AG04449 (cell line): ENCODE measurements at regions not wholly inside any gene's neighbourhood (a gene's known extent, or its start where the extent isn't known, plus 50 kb on each side); places are given as distances from the start of the nearest gene placed in this dataset.

Experiments
- CTCF ChIA-PET: fragments of 350-600 bp; formaldehyde crosslinking; extraction: SDS; loops from one replicate; lab custom pipeline; 2021; ENCODE audit warnings: antibody characterized with exemption; lab: Yijun Ruan, JAX
- POLR2A ChIA-PET: fragments of 400-600, 350-600 bp; formaldehyde crosslinking; extraction: SDS; loops from one replicate; lab custom pipeline; 2020; ENCODE audit warnings: antibody characterized with exemption, inconsistent platforms; lab: Yijun Ruan, JAX
- DNase-seq: peaks from one replicate; pipeline ENCODE4 v3.0.0-alpha.2; 2010; ENCODE audit warnings: low read depth, low spot score
- H3K4me3 ChIP-seq: 2 replicates; pipeline ENCODE4 v1.5.1; 2011; ENCODE audit warnings: low read depth, mild to moderate bottlenecking, control low read depth, low read length
- TF ChIP-seq, protein P1 (sequence below): IDR thresholded peaks from one replicate; pipeline ENCODE4 v1.5.1; 2011; ENCODE audit warnings: mild to moderate bottlenecking, moderate library complexity, low read length, control low read depth, inconsistent platforms; ENCODE audit not compliant: insufficient read depth; ENCODE audit errors: missing control alignments

- TF ChIP-seq, protein P1, sequence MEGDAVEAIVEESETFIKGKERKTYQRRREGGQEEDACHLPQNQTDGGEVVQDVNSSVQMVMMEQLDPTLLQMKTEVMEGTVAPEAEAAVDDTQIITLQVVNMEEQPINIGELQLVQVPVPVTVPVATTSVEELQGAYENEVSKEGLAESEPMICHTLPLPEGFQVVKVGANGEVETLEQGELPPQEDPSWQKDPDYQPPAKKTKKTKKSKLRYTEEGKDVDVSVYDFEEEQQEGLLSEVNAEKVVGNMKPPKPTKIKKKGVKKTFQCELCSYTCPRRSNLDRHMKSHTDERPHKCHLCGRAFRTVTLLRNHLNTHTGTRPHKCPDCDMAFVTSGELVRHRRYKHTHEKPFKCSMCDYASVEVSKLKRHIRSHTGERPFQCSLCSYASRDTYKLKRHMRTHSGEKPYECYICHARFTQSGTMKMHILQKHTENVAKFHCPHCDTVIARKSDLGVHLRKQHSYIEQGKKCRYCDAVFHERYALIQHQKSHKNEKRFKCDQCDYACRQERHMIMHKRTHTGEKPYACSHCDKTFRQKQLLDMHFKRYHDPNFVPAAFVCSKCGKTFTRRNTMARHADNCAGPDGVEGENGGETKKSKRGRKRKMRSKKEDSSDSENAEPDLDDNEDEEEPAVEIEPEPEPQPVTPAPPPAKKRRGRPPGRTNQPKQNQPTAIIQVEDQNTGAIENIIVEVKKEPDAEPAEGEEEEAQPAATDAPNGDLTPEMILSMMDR, result no peak
- ChIA-PET CTCF (no interaction called here), POLR2A (no interaction called here)
- DNase-seq, result no peak
- no peak overlapping the region for H3K4me3 ChIP-seq
Measured at GRCh38 chr4:186953599-186954260, 230.1 kb upstream of the FAT1 start.

GRCh38 chr4:186954509-186954908 is 230.9 kb upstream of the FAT1 start:
- POLR2A ChIA-PET, result no interaction called here
- TF ChIP-seq, protein P1, result no peak
- H3K4me3 ChIP-seq, result no peak overlapping the region
- CTCF ChIA-PET, result interaction anchor here (0.9 to 1.0 kb wide), 2 partner anchors 25 to 229 kb away, joined by 3 read pairs; no protein-coding TSS in a partner anchor
- DNase-seq, result no peak

GRCh38 chr4:186954956-186955355 is 231.3 kb upstream of the FAT1 start:
- TF ChIP-seq, protein P1, result no peak
- CTCF ChIA-PET, result interaction anchor here (0.7 to 1.0 kb wide), 3 partner anchors 24 to 231 kb away, joined by 3 read pairs; partner anchors contain the start of gene FAT1
- no peak for DNase-seq
- H3K4me3 ChIP-seq, result no peak overlapping the region
- POLR2A ChIA-PET, result no interaction called here

DNA sequence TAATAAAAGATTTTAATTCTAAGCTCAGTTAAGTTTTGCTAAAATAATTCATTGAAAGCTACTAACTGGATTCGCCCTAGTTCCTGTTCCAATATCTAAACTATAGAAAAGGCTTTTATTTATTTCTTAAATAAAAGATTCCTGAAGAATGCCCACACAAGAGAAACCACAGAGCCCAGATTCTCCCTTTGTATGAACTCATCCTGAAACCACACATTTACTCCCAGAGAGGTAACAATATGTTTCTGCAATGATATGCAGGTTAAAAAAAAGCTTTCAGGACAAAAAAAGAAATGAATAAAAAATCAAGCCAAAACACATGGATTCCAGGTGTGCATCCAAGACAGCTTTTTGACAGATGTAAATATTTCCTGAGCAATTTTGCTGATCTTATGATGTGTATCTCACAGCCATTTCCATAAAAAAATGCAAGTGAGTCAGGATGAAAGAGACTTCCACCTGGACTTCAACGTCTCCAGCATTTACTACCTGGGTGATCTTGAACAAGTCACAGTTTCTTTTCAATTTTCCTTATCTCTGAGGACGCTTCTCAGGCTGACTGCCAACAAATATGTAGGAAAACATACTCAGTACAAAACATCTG is 234.4 kb upstream of the FAT1 start:
- ChIA-PET POLR2A (no interaction called here), CTCF (interaction anchor here (1.0 kb wide), 1 partner anchor 233 kb away, joined by 4 read pairs; no protein-coding TSS in a partner anchor)
- no peak for DNase-seq
- TF ChIP-seq, protein P1, result no peak
- no peak overlapping the region for H3K4me3 ChIP-seq

- no peak for DNase-seq
- TF ChIP-seq, protein P1, result no peak
- POLR2A ChIA-PET, result no interaction called here
- no peak overlapping the region for H3K4me3 ChIP-seq
- CTCF ChIA-PET, result no interaction called here
Measured at GRCh38 chr4:186958726-186959350, 235.2 kb upstream of the FAT1 start.
